HepG2 (cell line): ENCODE measurements at regions not wholly inside any gene's neighbourhood (a gene's known extent, or its start where the extent isn't known, plus 50 kb on each side); places are given as distances from the start of the nearest gene placed in this dataset.

Source experiments
- ATAC-seq: fragments of 200-7000 bp; cut with Tn5 transposase; 3 replicates; pipeline ENCODE4 v1.9.1; 2020; ENCODE audit warnings: mild to moderate bottlenecking, moderate library complexity
- BruUV-seq: library from RNA; stranded (reverse); fragments of 400-500 nt; replicated peaks from 2 replicates; lab custom pipeline; 2021; lab: Mats Ljungman, UMichigan
- CTCF ChIA-PET: fragments of 300-600 bp; formaldehyde crosslinking; extraction: SDS; loops from one replicate; lab custom pipeline; 2021; ENCODE audit warnings: low total read pairs, inconsistent platforms, low intra/inter-chr PET ratio; lab: Yijun Ruan, JAX
- POLR2A ChIA-PET: fragments of 350-600 bp; sonication (Branson Sonifier 250); formaldehyde crosslinking; loops from one replicate; lab custom pipeline; 2020; ENCODE audit warnings: antibody characterized with exemption, inconsistent platforms; lab: Yijun Ruan, JAX
- DNase-seq: peaks from one replicate; pipeline ENCODE4 v3.0.0-alpha.2; 2015; ENCODE audit warnings: low spot score
- FAIRE-seq: peaks from 3 replicates; lab custom pipeline; 2011; peaks lifted over from hg19 to GRCh38; lab: Jason Lieb, UNC
- H2AFZ ChIP-seq: one replicate; pipeline ENCODE4 v1.6.1; 2011; ENCODE audit warnings: low read length, inconsistent platforms
- H3K27ac ChIP-seq: fragments of 300-600 bp; 3 replicates; pipeline ENCODE4 v1.8.0; 2011; ENCODE audit warnings: mixed run types, mild to moderate bottlenecking, mixed read lengths, low read length, inconsistent platforms; ENCODE audit not compliant: insufficient read depth; ENCODE audit errors: extremely low read length
- H3K27me3 ChIP-seq, 2 experiments: fragments of 200-600 bp in 1 of 2; 2 replicates in 1 of 2; 3 replicates in 1 of 2; pipeline versions ENCODE4 v1.6.0 to v1.8.0; 2011; ENCODE audit warnings: low read length in 2 of 2, mild to moderate bottlenecking in 2 of 2, moderate library complexity in 2 of 2, inconsistent platforms in 1 of 2; ENCODE audit not compliant: insufficient read depth in 2 of 2, control insufficient read depth in 1 of 2
- H3K36me3 ChIP-seq, 2 experiments: fragments of 200-600 bp in 1 of 2; replicated peaks in 1 of 2; 2 replicates in 1 of 2; 3 replicates in 1 of 2; pipeline versions ENCODE4 v1.5.1 to v1.8.0; 2011; ENCODE audit warnings: low read length in 2 of 2, inconsistent platforms in 1 of 2; ENCODE audit not compliant: insufficient read depth in 2 of 2, control insufficient read depth in 1 of 2
- H3K4me1 ChIP-seq: 2 replicates; pipeline ENCODE4 v1.5.1; 2012; ENCODE audit warnings: low read length, inconsistent platforms; ENCODE audit not compliant: insufficient read depth
- H3K4me2 ChIP-seq: 2 replicates; pipeline ENCODE4 v1.6.0; 2011; ENCODE audit warnings: low read depth, low read length, inconsistent platforms
- H3K4me3 ChIP-seq, 3 experiments: fragments of 200-600 bp in 1 of 3; sonication (generic), shearing (Covaris generic) in 1 of 3; replicated peaks in 1 of 3; 2 replicates each; pipeline ENCODE4 v1.5.1; 2011 to 2016; ENCODE audit warnings: low read length in 3 of 3, inconsistent platforms in 2 of 3, low read depth in 2 of 3, mild to moderate bottlenecking in 2 of 3, control low read depth in 1 of 3, mixed read lengths in 1 of 3; ENCODE audit not compliant: insufficient read depth in 1 of 3
- H3K79me2 ChIP-seq: one replicate; pipeline ENCODE4 v1.6.1; 2011; ENCODE audit warnings: low read length, inconsistent platforms; ENCODE audit not compliant: insufficient read depth
- H3K9ac ChIP-seq: 2 replicates; pipeline ENCODE4 v1.6.0; 2011; ENCODE audit warnings: mild to moderate bottlenecking, low read depth, low read length, inconsistent platforms; ENCODE audit not compliant: insufficient read depth
- H3K9me3 ChIP-seq: 2 replicates; pipeline ENCODE4 v1.5.1; 2012; ENCODE audit warnings: mild to moderate bottlenecking, low read length
- H4K20me1 ChIP-seq: 2 replicates; pipeline ENCODE4 v1.6.0; 2011; ENCODE audit warnings: inconsistent platforms, mild to moderate bottlenecking, low read length, moderate library complexity; ENCODE audit not compliant: insufficient read depth
- ARNT2 ChIP-seq: sonication (generic); formaldehyde crosslinking; IDR thresholded peaks from 2 replicates; pipeline ENCODE4 v1.8.0; 2022; ENCODE audit warnings: mild to moderate bottlenecking, low read depth, missing genetic modification reagents, moderate library complexity
- DDIT3 ChIP-seq: sonication (generic); formaldehyde crosslinking; IDR thresholded peaks from 2 replicates; pipeline ENCODE4 v1.4.0; 2020; ENCODE audit warnings: mild to moderate bottlenecking, missing genetic modification reagents
- HNRNPUL1 ChIP-seq: fragments of 200-400 bp; formaldehyde crosslinking; IDR thresholded peaks from 2 replicates; pipeline ENCODE4 v1.6.1; 2017; ENCODE audit warnings: low read depth, mild to moderate bottlenecking, low read length, moderate library complexity
- KLF13 ChIP-seq: sonication (generic); formaldehyde crosslinking; IDR thresholded peaks from 2 replicates; pipeline ENCODE4 v1.4.0; 2020; ENCODE audit warnings: mild to moderate bottlenecking, missing genetic modification reagents
- PHB2 ChIP-seq: fragments of 450-650 bp; IDR thresholded peaks from 2 replicates; pipeline ENCODE4 v1.6.1; 2018; ENCODE audit not compliant: partially characterized antibody
- POLR2A ChIP-seq, 2 experiments: IDR thresholded peaks; 2 replicates each; pipeline ENCODE4 v1.6.1; 2011; ENCODE audit warnings: low read depth in 2 of 2, low read length in 2 of 2, mild to moderate bottlenecking in 1 of 2, moderate library complexity in 1 of 2; ENCODE audit not compliant: insufficient read depth in 1 of 2
- PPARG ChIP-seq: conservative IDR thresholded peaks from 2 replicates; pipeline ENCODE4 v1.6.1; 2016; ENCODE audit warnings: missing biosample characterization, missing genetic modification reagents
- RCOR2 ChIP-seq: IDR thresholded peaks from 2 replicates; pipeline ENCODE4 v1.6.1; 2016; ENCODE audit warnings: missing biosample characterization, missing genetic modification reagents
- ZNF253 ChIP-seq: sonication (generic); formaldehyde crosslinking; IDR thresholded peaks from 2 replicates; pipeline ENCODE4 v1.8.0; 2022; ENCODE audit warnings: mild to moderate bottlenecking, missing genetic modification reagents, borderline replicate concordance
- ZNF576 ChIP-seq: sonication (generic); formaldehyde crosslinking; IDR thresholded peaks from 2 replicates; pipeline ENCODE4 v1.4.0; 2020; ENCODE audit warnings: mild to moderate bottlenecking, missing genetic modification reagents
- ZNF703 ChIP-seq: sonication (generic); formaldehyde crosslinking; IDR thresholded peaks from 2 replicates; pipeline ENCODE4 v1.5.1; 2020; ENCODE audit warnings: missing genetic modification reagents, mild to moderate bottlenecking, moderate library complexity, borderline replicate concordance
- ZNF709 ChIP-seq: sonication (generic); formaldehyde crosslinking; IDR thresholded peaks from 2 replicates; pipeline ENCODE4 v1.5.0; 2020; ENCODE audit warnings: mild to moderate bottlenecking, missing genetic modification reagents
- ZNF724P ChIP-seq: sonication (generic); formaldehyde crosslinking; IDR thresholded peaks from 2 replicates; pipeline ENCODE4 v1.8.0; 2022; ENCODE audit warnings: missing genetic modification reagents, borderline replicate concordance
- WGBS: methylation state at CpG from one replicate; pipeline ENCODE4 v1.1.6; 2017; ENCODE audit warnings: low lambda C conversion rate; 5-methylcytosine and 5-hydroxymethylcytosine counted together
- in situ Hi-C: cut with HindIII; loops from 2 replicates; pipeline ENCODE4 v1.10.0; 2017; ENCODE audit warnings: low pct_unique_long_range_greater_than_20kb; ENCODE audit not compliant: extremely low pct_ligation_motif_present
- intact Hi-C: fragments of 100-400 bp; cut with micrococcal nuclease; formaldehyde crosslinking; loops from one replicate; pipeline ENCODE4 v1.10.0; 2022; ENCODE audit not compliant: unreplicated experiment

GRCh38 chr22:22047266-22047665 lies 64.7 kb upstream of the TOP3B start:
- ATAC-seq (no peak), FAIRE-seq (no peak), DNase-seq (no peak)
- Histone ChIP-seq H3K9me3 (no peaks in the 10 kb centered on the region), H3K27ac (no peak overlapping the region), H3K4me3 (no peak overlapping the region), H3K9ac (no peak overlapping the region), H3K27me3 (peaks cover 0 to 11% of the 10 kb centered on the region in 2 experiments; a peak in 2 of 5 replicates), H3K4me1 (no peaks in the 10 kb centered on the region), H4K20me1 (no peaks in the 10 kb centered on the region), H2AFZ (no peak overlapping the region), H3K79me2 (no peaks in the 10 kb centered on the region), H3K4me2 (no peak overlapping the region), H3K36me3 (no peaks in the 10 kb centered on the region)
- intact Hi-C loops = no loop called here
- 6% methylated on average over 3 of the region's 3 CpGs for WGBS
- in situ Hi-C loops = no loop called here
- POLR2A ChIA-PET = no interaction called here
- no TSS peak for BruUV-seq
- TF ChIP-seq PHB2 (no peak), ZNF576 (no peak), ARNT2 (CRISPR knock-in tag) (no peak), HNRNPUL1 (no peak), ZNF709 (CRISPR knock-in tag) (no peak), KLF13 (CRISPR knock-in tag) (no peak), ZNF253 (CRISPR knock-in tag) (no peak), ZNF703 (CRISPR knock-in tag) (no peak), ZNF724P (CRISPR knock-in tag) (no peak), POLR2A (IDR thresholded peaks at IDR 0.05; ENCODE audit: insufficient read depth in 1 of 2, low read depth in 2 of 2, low read length in 2 of 2) (no peak), PPARG (CRISPR knock-in tag) (no peak), RCOR2 (CRISPR knock-in tag) (no peak), DDIT3 (CRISPR knock-in tag) (no peak)
- CTCF ChIA-PET = no interaction called here
